IPS DF 4.7 (cell line): ENCODE measurements at regions not wholly inside any gene's neighbourhood (a gene's known extent, or its start where the extent isn't known, plus 50 kb on each side); places are given as distances from the start of the nearest gene placed in this dataset.
"Not testable (repeated sequence)": the region's sequence is repeated elsewhere in the genome, so short reads cannot be mapped to it uniquely, and the experiment has no call there.

Source experiments
- DNase-seq: peaks from one replicate; pipeline ENCODE4 v3.0.0-alpha.2; 2013; ENCODE audit warnings: low spot score; ENCODE audit errors: extremely low read depth

DNA sequence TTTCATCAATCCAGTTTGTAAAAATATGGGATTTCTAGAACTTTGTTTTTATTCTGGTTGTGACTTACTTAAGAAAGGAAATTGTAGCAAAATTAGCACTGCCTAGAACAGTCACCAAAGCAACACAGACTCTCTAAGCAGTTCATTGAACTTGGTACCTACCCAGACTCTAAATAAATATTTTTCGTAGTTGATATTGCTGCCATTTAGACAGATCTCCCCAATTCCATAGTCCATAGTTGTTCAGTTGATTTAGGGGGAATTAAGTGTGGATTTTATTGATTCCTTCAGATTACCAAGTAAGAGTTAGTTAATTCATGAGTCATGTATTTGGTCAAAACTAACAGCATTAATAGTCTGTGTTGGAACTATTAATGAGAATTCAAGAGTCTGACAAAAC is 822.5 kb downstream of the DHX35 start:
- DNase-seq = no peak

- DNase-seq = no peak
These were observed 816.9 kb downstream of the DHX35 start for GRCh38 chr20:39778847-39779604.

- DNase-seq = no peak
These were observed 816.3 kb downstream of the DHX35 start for GRCh38 chr20:39778431-39778830.

DNA sequence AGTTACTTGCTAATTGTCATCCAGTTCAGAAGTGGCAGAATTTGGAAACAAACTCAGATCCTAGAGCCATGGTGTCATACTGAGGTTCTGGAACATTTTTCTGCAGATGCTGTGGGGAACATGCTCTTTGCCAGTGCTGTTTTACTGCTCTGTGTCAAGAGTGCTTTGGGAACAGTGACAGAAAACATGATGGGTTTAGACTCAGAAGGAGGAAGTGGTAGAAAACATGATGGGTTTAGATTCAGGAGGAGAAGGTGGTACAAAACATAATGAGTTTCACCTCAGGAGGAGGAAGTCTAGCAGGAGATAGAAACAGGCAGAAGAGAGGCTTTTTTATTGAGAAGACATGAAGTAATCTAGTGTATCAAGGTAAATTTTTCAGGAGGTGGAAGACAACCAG is 815.5 kb downstream of the DHX35 start:
- no peak for DNase-seq

DNA sequence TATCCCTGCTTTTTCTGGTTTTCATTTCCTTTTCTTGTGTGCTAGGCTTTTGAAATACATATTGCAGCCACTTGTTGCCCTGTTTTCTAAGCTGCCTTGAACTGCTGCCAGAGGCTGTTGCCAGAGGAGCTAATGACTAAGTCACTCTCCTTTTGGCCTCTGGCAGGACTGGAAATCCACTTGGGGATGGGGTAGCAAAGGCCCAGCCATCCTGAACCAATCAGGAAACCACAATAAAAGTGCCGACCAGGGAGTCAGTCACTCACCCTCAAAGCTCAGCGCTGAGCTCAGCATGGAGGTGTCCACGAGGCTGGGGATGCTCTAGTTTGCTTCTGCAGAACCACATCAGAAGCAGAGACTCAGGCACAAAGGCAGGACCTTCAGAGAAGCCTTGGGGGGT is 813.0 kb downstream of the DHX35 start:
- DNase-seq = no peak

- no peak for DNase-seq
These were observed 811.3 kb downstream of the DHX35 start for GRCh38 chr20:39773380-39774000.

GRCh38 chr20:39767352-39767751 is 805.2 kb downstream of the DHX35 start:
- no peak for DNase-seq

DNA sequence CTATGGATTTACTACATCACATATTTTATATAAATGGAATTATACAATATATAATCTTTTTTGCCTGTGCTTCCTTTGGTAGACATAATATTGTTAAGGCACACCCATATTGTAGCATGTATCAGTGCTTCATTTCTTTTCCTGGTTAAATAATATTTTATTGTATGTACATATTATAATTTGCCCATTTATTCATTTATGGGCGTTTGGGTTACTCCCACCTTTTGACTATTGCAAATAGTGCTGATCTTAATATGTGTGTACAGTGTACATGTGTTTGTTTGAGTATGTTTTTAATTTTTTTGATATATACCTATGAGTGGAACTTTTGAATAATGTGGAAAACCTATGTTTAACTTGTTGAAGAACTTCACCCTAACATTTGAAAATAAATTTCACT is 804.2 kb downstream of the DHX35 start:
- no peak for DNase-seq

- DNase-seq = no peak
These were observed 800.6 kb downstream of the DHX35 start for GRCh38 chr20:39762716-39763115.

- no peak for DNase-seq
These were observed 796.7 kb downstream of the DHX35 start for GRCh38 chr20:39758876-39759275.

- DNase-seq = no peak
These were observed 794.7 kb downstream of the DHX35 start for GRCh38 chr20:39756828-39757227.

GRCh38 chr20:39756369-39756768 is 794.2 kb downstream of the DHX35 start:
- DNase-seq = no peak

- no peak for DNase-seq
These were observed 790.2 kb downstream of the DHX35 start for GRCh38 chr20:39752262-39752876.

GRCh38 chr20:39751557-39752137 is 789.5 kb downstream of the DHX35 start:
- no peak for DNase-seq

DNA sequence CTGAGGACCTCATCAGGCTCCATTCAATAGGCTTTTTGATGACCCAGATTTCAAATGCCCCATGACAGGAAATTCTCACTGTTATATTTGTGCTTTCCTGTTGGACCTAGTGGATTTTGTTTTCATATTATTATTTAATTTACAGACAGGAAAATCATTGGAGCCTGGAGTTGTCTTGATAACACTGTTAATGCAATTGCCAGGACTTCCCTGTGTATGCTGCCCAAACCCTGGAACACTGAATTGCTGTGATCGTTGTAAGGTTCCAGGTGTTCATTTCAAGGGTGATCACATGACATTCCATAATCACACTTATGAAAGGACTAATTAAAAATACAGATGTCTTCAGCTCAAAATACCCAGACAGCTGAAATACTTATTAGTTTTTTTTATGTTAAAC is 783.2 kb downstream of the DHX35 start:
- DNase-seq = no peak

DNA sequence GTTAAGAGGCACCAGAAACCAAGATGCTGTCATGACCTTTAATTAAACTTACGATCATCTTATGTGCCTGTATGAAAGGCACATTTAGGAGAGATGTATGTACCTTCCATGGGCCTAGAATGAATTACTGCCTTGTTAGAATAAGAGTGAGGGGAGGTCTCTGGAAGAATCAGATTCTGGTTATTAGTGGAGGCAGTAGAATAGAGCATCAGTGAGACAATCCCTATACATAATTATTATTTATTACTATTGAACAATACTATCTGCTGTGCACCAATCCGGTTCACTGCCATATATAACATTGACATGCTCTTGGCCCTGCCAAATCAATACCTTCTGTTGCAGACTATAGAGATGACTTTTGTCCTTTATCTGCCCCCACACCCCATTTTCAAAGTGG is 776.5 kb downstream of the DHX35 start:
- DNase-seq = no peak

DNA sequence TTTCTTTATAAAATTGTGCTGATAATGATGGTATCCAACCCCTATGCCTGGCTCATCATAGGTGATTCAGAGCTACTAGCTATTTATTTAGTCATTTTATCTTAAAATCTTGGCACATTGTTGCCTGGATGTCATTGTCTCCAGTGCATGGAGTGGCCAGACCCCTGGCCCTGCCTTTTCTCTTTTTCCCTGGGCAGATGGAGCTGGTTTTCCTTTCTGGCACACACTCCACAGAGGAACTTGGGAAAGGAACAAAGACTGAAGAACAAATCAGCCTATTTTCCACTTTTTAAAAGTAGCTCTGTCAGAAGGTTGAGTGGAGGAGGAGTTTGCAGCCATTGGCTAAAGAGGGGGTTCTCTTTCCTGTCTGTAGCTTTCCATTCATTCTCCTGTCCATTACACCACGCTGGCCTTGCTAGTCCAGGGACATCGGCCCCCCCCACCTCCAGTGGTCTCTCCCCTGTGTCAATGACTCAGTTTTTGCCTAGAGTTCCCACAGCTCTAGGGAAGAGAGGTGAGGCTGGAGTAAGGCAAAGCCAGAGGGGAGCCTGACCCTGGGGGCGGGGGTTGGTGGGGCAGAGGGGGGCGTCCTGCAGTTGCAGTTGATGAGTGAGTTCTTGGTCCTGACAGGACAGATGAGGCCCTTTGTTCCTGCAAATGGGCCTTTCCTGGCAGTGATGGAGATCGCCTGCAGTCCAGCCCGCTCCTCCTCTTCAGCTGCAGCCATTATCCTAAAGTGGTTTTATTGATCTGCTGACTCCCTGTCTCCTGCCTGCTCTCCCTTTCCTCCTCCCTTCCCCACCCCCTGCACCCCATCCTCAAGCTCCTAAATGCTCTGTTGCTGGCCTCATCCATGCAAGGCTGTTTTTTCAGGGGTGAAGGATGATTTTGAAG is 774.5 kb downstream of the DHX35 start:
- no peak for DNase-seq

DNA sequence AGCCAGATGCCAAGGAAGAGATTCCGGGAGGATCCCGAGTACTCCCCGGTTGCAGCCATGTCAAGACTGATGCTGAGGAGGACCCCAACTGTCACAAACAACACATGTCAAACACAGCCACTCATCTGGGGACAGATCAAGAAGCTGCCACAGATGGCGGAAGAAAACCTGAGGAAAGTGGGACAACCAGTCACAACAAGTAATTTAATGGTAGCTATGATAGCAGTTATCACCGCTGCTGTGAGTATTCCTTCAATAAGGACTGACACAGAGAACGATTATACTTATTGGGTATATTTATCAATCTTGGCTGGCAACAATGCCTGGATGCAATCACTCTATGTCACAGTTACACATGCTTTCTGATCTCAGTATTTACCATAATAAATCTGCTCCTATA is 763.4 kb downstream of the DHX35 start:
- not testable (repeated sequence) for DNase-seq

GRCh38 chr20:39719293-39719692 is 757.1 kb downstream of the DHX35 start:
- DNase-seq = no peak

GRCh38 chr20:39717936-39718335 is 755.8 kb downstream of the DHX35 start:
- DNase-seq = no peak

GRCh38 chr20:39716796-39717341 is 754.7 kb downstream of the DHX35 start:
- no peak for DNase-seq
